Glutamatergic neuron (in vitro differentiated cells): ENCODE measurements at regions not wholly inside any gene's neighbourhood (a gene's known extent, or its start where the extent isn't known, plus 50 kb on each side); places are given as distances from the start of the nearest gene placed in this dataset.
A peak's percentile ranks its signal among the peaks of the same experiment; 100 is the strongest.
"Not testable (repeated sequence)": the region's sequence is repeated elsewhere in the genome, so short reads cannot be mapped to it uniquely, and the experiment has no call there.

Experiments used
- DNase-seq: peaks from one replicate; pipeline ENCODE4 v3.0.0; 2022
- H3K27ac Mint-ChIP-seq: one replicate; pipeline ENCODE4 v1.8.0; 2020; ENCODE audit warnings: mild to moderate bottlenecking, mixed read lengths, inconsistent platforms; ENCODE audit not compliant: unreplicated experiment
- H3K27me3 Mint-ChIP-seq: one replicate; pipeline ENCODE4 v1.8.0; 2020; ENCODE audit warnings: mild to moderate bottlenecking, moderate library complexity, mixed read lengths, inconsistent platforms; ENCODE audit not compliant: unreplicated experiment
- H3K36me3 Mint-ChIP-seq: one replicate; pipeline ENCODE4 v1.8.0; 2020; ENCODE audit warnings: mild to moderate bottlenecking, mixed read lengths, inconsistent platforms; ENCODE audit not compliant: unreplicated experiment
- H3K4me1 Mint-ChIP-seq: one replicate; pipeline ENCODE4 v1.8.0; 2020; ENCODE audit warnings: mild to moderate bottlenecking, low read depth, mixed read lengths, inconsistent platforms; ENCODE audit not compliant: unreplicated experiment
- H3K4me3 Mint-ChIP-seq: one replicate; pipeline ENCODE4 v1.8.0; 2020; ENCODE audit warnings: mild to moderate bottlenecking, mixed read lengths, inconsistent platforms; ENCODE audit not compliant: unreplicated experiment
- H3K9me3 Mint-ChIP-seq: one replicate; pipeline ENCODE4 v1.8.0; 2020; ENCODE audit warnings: mild to moderate bottlenecking, moderate library complexity, mixed read lengths, inconsistent platforms; ENCODE audit not compliant: unreplicated experiment
- CTCF ChIP-seq: fragments of 200-600 bp; sonication (generic); IDR thresholded peaks from one replicate; pipeline ENCODE4 v1.5.0; 2021; ENCODE audit not compliant: partially characterized antibody, unreplicated experiment

- DNase-seq: no peak
- H3K4me1 Mint-ChIP-seq: no peaks in the 10 kb centered on the region
- no peak overlapping the region for H3K4me3 Mint-ChIP-seq
- no peak overlapping the region for H3K27ac Mint-ChIP-seq
- no peaks in the 10 kb centered on the region for H3K9me3 Mint-ChIP-seq
- TF ChIP-seq CTCF: no peak
- H3K36me3 Mint-ChIP-seq: no peaks in the 10 kb centered on the region
- peaks cover 2% of the 10 kb centered on the region for H3K27me3 Mint-ChIP-seq
Observed at GRCh38 chr17:30677550-30678249, 146.8 kb downstream of the CRLF3 start.

GRCh38 chr17:30675777-30676492 is 148.6 kb downstream of the CRLF3 start:
- not testable (repeated sequence) for H3K27ac Mint-ChIP-seq, DNase-seq, H3K9me3 Mint-ChIP-seq, H3K27me3 Mint-ChIP-seq, H3K4me1 Mint-ChIP-seq, H3K36me3 Mint-ChIP-seq, H3K4me3 Mint-ChIP-seq

- not testable (repeated sequence) for H3K27me3 Mint-ChIP-seq, H3K4me1 Mint-ChIP-seq, H3K27ac Mint-ChIP-seq, H3K4me3 Mint-ChIP-seq, H3K36me3 Mint-ChIP-seq, DNase-seq, H3K9me3 Mint-ChIP-seq
Observed at GRCh38 chr17:30669217-30669649, 155.3 kb downstream of the CRLF3 start.

- H3K27me3 Mint-ChIP-seq, H3K27ac Mint-ChIP-seq, H3K9me3 Mint-ChIP-seq, H3K36me3 Mint-ChIP-seq, H3K4me1 Mint-ChIP-seq, DNase-seq: not testable (repeated sequence)
- H3K4me3 Mint-ChIP-seq: peak overlapping the region; percentile 49
Observed at GRCh38 chr17:30668360-30669181, 155.9 kb downstream of the CRLF3 start.

GRCh38 chr17:30667657-30668359 is 156.7 kb downstream of the CRLF3 start:
- Mint-ChIP-seq H3K4me3 (peak overlapping the region; percentile 49), H3K27ac (peak overlapping the region; percentile 48)
- DNase-seq: peak; percentile 80
- H3K36me3 Mint-ChIP-seq, H3K9me3 Mint-ChIP-seq, H3K27me3 Mint-ChIP-seq, H3K4me1 Mint-ChIP-seq: not testable (repeated sequence)

- DNase-seq, H3K9me3 Mint-ChIP-seq, H3K36me3 Mint-ChIP-seq, H3K27me3 Mint-ChIP-seq, H3K4me1 Mint-ChIP-seq, H3K27ac Mint-ChIP-seq: not testable (repeated sequence)
- H3K4me3 Mint-ChIP-seq: peak overlapping the region; percentile 38
Observed at GRCh38 chr17:30666838-30667656, 157.4 kb downstream of the CRLF3 start.

GRCh38 chr17:30663727-30664455 is 160.6 kb downstream of the CRLF3 start:
- not testable (repeated sequence) for H3K36me3 Mint-ChIP-seq, H3K27me3 Mint-ChIP-seq, H3K27ac Mint-ChIP-seq, H3K4me3 Mint-ChIP-seq, H3K4me1 Mint-ChIP-seq, DNase-seq, H3K9me3 Mint-ChIP-seq

GRCh38 chr17:30657148-30657547 is 167.3 kb downstream of the CRLF3 start:
- not testable (repeated sequence) for H3K36me3 Mint-ChIP-seq, H3K9me3 Mint-ChIP-seq, H3K4me1 Mint-ChIP-seq, DNase-seq, H3K27ac Mint-ChIP-seq, H3K4me3 Mint-ChIP-seq, H3K27me3 Mint-ChIP-seq

GRCh38 chr17:30653038-30653437 is 171.5 kb downstream of the CRLF3 start:
- not testable (repeated sequence) for H3K9me3 Mint-ChIP-seq, H3K36me3 Mint-ChIP-seq, H3K27ac Mint-ChIP-seq, DNase-seq, H3K4me1 Mint-ChIP-seq, H3K27me3 Mint-ChIP-seq, H3K4me3 Mint-ChIP-seq

- not testable (repeated sequence) for H3K36me3 Mint-ChIP-seq, H3K27me3 Mint-ChIP-seq, H3K9me3 Mint-ChIP-seq, H3K27ac Mint-ChIP-seq, H3K4me1 Mint-ChIP-seq, H3K4me3 Mint-ChIP-seq, DNase-seq
Observed at GRCh38 chr17:30650149-30650548, 172.9 kb downstream of the GOSR1 start.
